AG08395 (cell line): ENCODE measurements at regions not wholly inside any gene's neighbourhood (a gene's known extent, or its start where the extent isn't known, plus 50 kb on each side); places are given as distances from the start of the nearest gene placed in this dataset.
"Not testable (repeated sequence)": the region's sequence is repeated elsewhere in the genome, so short reads cannot be mapped to it uniquely, and the experiment has no call there.

Experiments used
- DNase-seq: peaks from one replicate; pipeline ENCODE4 v3.0.0; 2012; ENCODE audit warnings: mixed read lengths, low spot score

GRCh38 chr19:28359431-28360414, 853.2 kb downstream of the UQCRFS1 start:
- no peak for DNase-seq

GRCh38 chr19:28358633-28359032, 854.3 kb downstream of the UQCRFS1 start:
- no peak for DNase-seq

- peak; percentile 48 for DNase-seq
Measured at GRCh38 chr19:28351761-28352160, 861.2 kb downstream of the UQCRFS1 start.

GRCh38 chr19:28351321-28351720, 861.6 kb downstream of the UQCRFS1 start:
- DNase-seq: not testable (repeated sequence)

GRCh38 chr19:28350673-28351072, 862.3 kb downstream of the UQCRFS1 start:
- no peak for DNase-seq

- DNase-seq: no peak
Measured at GRCh38 chr19:28350037-28350436, 862.9 kb downstream of the UQCRFS1 start.

- no peak for DNase-seq
Measured at GRCh38 chr19:28349604-28350003, 863.3 kb downstream of the UQCRFS1 start.

- DNase-seq: no peak
Measured at GRCh38 chr19:28345811-28346210, 867.1 kb downstream of the UQCRFS1 start.

GRCh38 chr19:28341810-28342350, 871.1 kb downstream of the UQCRFS1 start:
- no peak for DNase-seq

- DNase-seq: no peak
Measured at GRCh38 chr19:28334419-28334818, 878.5 kb downstream of the UQCRFS1 start.

GRCh38 chr19:28333909-28334308, 879.0 kb downstream of the UQCRFS1 start:
- DNase-seq: no peak

GRCh38 chr19:28332886-28333285, 880.1 kb downstream of the UQCRFS1 start:
- no peak for DNase-seq

- no peak for DNase-seq
Measured at GRCh38 chr19:28332351-28332750, 880.6 kb downstream of the UQCRFS1 start.

GRCh38 chr19:28331596-28331995, 881.4 kb downstream of the UQCRFS1 start:
- no peak for DNase-seq

- no peak for DNase-seq
Measured at GRCh38 chr19:28330831-28331230, 882.1 kb downstream of the UQCRFS1 start.

- DNase-seq: no peak
Measured at GRCh38 chr19:28329429-28329828, 883.5 kb downstream of the UQCRFS1 start.

GRCh38 chr19:28327905-28328304, 885.0 kb downstream of the UQCRFS1 start:
- no peak for DNase-seq

GRCh38 chr19:28326746-28327145, 886.2 kb downstream of the UQCRFS1 start:
- DNase-seq: no peak

GRCh38 chr19:28324275-28325060, 888.5 kb downstream of the UQCRFS1 start:
- no peak for DNase-seq

- DNase-seq: no peak
Measured at GRCh38 chr19:28322945-28323344, 890.0 kb downstream of the UQCRFS1 start.

- no peak for DNase-seq
Measured at GRCh38 chr19:28322491-28322890, 890.5 kb downstream of the UQCRFS1 start.

- no peak for DNase-seq
Measured at GRCh38 chr19:28319918-28320317, 893.0 kb downstream of the UQCRFS1 start.

GRCh38 chr19:28319227-28319626, 893.7 kb downstream of the UQCRFS1 start:
- no peak for DNase-seq
